GM12878 (cell line): ENCODE measurements at regions not wholly inside any gene's neighbourhood (a gene's known extent, or its start where the extent isn't known, plus 50 kb on each side); places are given as distances from the start of the nearest gene placed in this dataset.

Experiments
- ATAC-seq: fragments of 200-7000 bp; cut with Tn5 transposase; 3 replicates; pipeline ENCODE4 v1.9.1; 2020; ENCODE audit warnings: mild to moderate bottlenecking, moderate library complexity
- BruUV-seq: library from RNA; stranded (reverse); fragments of 400-500 nt; replicated peaks from 2 replicates; lab custom pipeline; 2021; lab: Mats Ljungman, UMichigan
- CTCF ChIA-PET: fragments of 300-600 bp; sonication (Branson Sonifier 250); formaldehyde crosslinking; extraction: SDS; loops from one replicate; lab custom pipeline; 2021; ENCODE audit warnings: inconsistent platforms; lab: Yijun Ruan, JAX
- POLR2A ChIA-PET: fragments of 350-600 bp; formaldehyde crosslinking; extraction: SDS; loops from one replicate; lab custom pipeline; 2021; ENCODE audit warnings: inconsistent platforms; lab: Charles Lee
- RAD21 ChIA-PET: fragments of 300-600 bp; sonication (Branson Sonifier 250); formaldehyde crosslinking; loops from one replicate; lab custom pipeline; 2023; ENCODE audit warnings: antibody characterized with exemption; ENCODE audit not compliant: unreplicated experiment; lab: Charles Lee
- SMC1A ChIA-PET: fragments of 300-600 bp; sonication (Branson Sonifier 250); formaldehyde crosslinking; loops from one replicate; lab custom pipeline; 2023; ENCODE audit not compliant: unreplicated experiment, uncharacterized antibody; lab: Charles Lee
- DNase-seq: peaks from one replicate; pipeline ENCODE4 v3.0.0-alpha.2; 2011; ENCODE audit warnings: low read depth, low spot score
- FAIRE-seq: peaks from 3 replicates; lab custom pipeline; 2011; peaks lifted over from hg19 to GRCh38; lab: Jason Lieb, UNC
- H2AFZ ChIP-seq: 2 replicates; pipeline ENCODE4 v1.6.0; 2011; ENCODE audit warnings: low read depth, low read length, control low read depth; ENCODE audit not compliant: control insufficient read depth
- H3K27ac ChIP-seq: 2 replicates; pipeline ENCODE4 v1.5.1; 2011; ENCODE audit warnings: control low read depth; ENCODE audit not compliant: control insufficient read depth, insufficient read depth
- H3K27me3 ChIP-seq, 2 experiments: replicated peaks in 1 of 2; 2 replicates each; pipeline versions ENCODE4 v1.6.0 to v1.6.1; 2011; ENCODE audit warnings: low read length in 1 of 2; ENCODE audit not compliant: control insufficient read depth in 2 of 2, insufficient read depth in 2 of 2
- H3K36me3 ChIP-seq, 2 experiments: 2 replicates each; pipeline ENCODE4 v1.5.1; 2011; ENCODE audit warnings: low read length in 1 of 2; ENCODE audit not compliant: control insufficient read depth in 2 of 2, insufficient read depth in 2 of 2
- H3K4me1 ChIP-seq: 2 replicates; pipeline ENCODE4 v1.6.1; 2011; ENCODE audit warnings: mild to moderate bottlenecking, low read length, moderate library complexity, mixed read lengths; ENCODE audit not compliant: control insufficient read depth, insufficient read depth
- H3K4me2 ChIP-seq: 2 replicates; pipeline ENCODE4 v1.6.0; 2011; ENCODE audit warnings: control low read depth; ENCODE audit not compliant: control insufficient read depth, insufficient read depth
- H3K4me3 ChIP-seq: fragments of 200-600 bp; sonication (generic); 2 replicates; pipeline ENCODE4 v1.5.1; 2016
- H3K79me2 ChIP-seq: 2 replicates; pipeline ENCODE4 v1.6.0; 2011; ENCODE audit warnings: low read length; ENCODE audit not compliant: control insufficient read depth, insufficient read depth
- H3K9ac ChIP-seq: 2 replicates; pipeline ENCODE4 v1.8.0; 2011; ENCODE audit warnings: low read length, control low read depth, mixed read lengths; ENCODE audit not compliant: control insufficient read depth, insufficient read depth
- H3K9me3 ChIP-seq: replicated peaks from 3 replicates; pipeline ENCODE4 v1.5.1; 2011; ENCODE audit warnings: mild to moderate bottlenecking, low read length; ENCODE audit not compliant: control insufficient read depth, insufficient read depth
- H4K20me1 ChIP-seq: 2 replicates; pipeline ENCODE4 v1.6.0; 2011; ENCODE audit not compliant: control insufficient read depth, insufficient read depth
- CHD2 ChIP-seq: IDR thresholded peaks from 2 replicates; pipeline ENCODE4 v1.6.1; 2011; ENCODE audit warnings: low read depth, low read length, improper control_type of control experiment, borderline replicate concordance
- FOXM1 ChIP-seq: IDR thresholded peaks from 2 replicates; pipeline ENCODE4 v1.6.1; 2012; ENCODE audit warnings: low read depth, mild to moderate bottlenecking, inconsistent platforms, low read length, moderate library complexity
- MEF2B ChIP-seq: fragments of 450-650 bp; IDR thresholded peaks from 2 replicates; pipeline ENCODE4 v1.6.1; 2018; ENCODE audit warnings: mild to moderate bottlenecking, moderate library complexity; ENCODE audit not compliant: partially characterized antibody, poor library complexity, severe bottlenecking
- MYB ChIP-seq: fragments of 150-350 bp; IDR thresholded peaks from 2 replicates; pipeline ENCODE4 v1.6.1; 2014; ENCODE audit warnings: mild to moderate bottlenecking, low read depth, low read length, borderline replicate concordance
- MYC ChIP-seq: IDR thresholded peaks from 2 replicates; pipeline ENCODE4 v1.6.1; 2011; ENCODE audit warnings: mild to moderate bottlenecking, low read length, moderate library complexity, inconsistent platforms; ENCODE audit not compliant: insufficient read depth, insufficient replicate concordance, insufficient read length, severe bottlenecking
- NFYA ChIP-seq: IDR thresholded peaks from 2 replicates; pipeline ENCODE4 v1.6.1; 2011; ENCODE audit warnings: low read depth, mild to moderate bottlenecking, low read length, improper control_type of control experiment, borderline replicate concordance
- NR2F1 ChIP-seq: fragments of 450-650 bp; conservative IDR thresholded peaks from 2 replicates; pipeline ENCODE4 v1.6.1; 2017; ENCODE audit warnings: mild to moderate bottlenecking
- SMAD5 ChIP-seq: IDR thresholded peaks from 2 replicates; pipeline ENCODE4 v1.6.1; 2016; ENCODE audit warnings: antibody characterized with exemption, low read depth
- SRF ChIP-seq, 2 experiments: IDR thresholded peaks; 2 replicates each; pipeline ENCODE4 v1.6.1; 2011; ENCODE audit warnings: low read depth in 2 of 2, low read length in 2 of 2, mild to moderate bottlenecking in 1 of 2, moderate library complexity in 1 of 2
- ZNF622 ChIP-seq: fragments of 450-650 bp; IDR thresholded peaks from 2 replicates; pipeline ENCODE4 v1.6.1; 2017; ENCODE audit warnings: mild to moderate bottlenecking, inconsistent platforms
- WGBS: methylation state at CpG from one replicate; pipeline ENCODE4 v1.1.6; 2016; ENCODE audit warnings: low lambda C conversion rate; ENCODE audit not compliant: insufficient replicate concordance, insufficient coverage; ENCODE audit errors: missing lambda C conversion rate; 5-methylcytosine and 5-hydroxymethylcytosine counted together
- in situ Hi-C: fragments of 300-500 bp; cut with MboI; formaldehyde crosslinking; loops from 9 replicates; pipeline ENCODE4 v1.14.3; 2018; ENCODE audit warnings: mixed read lengths
- intact Hi-C: fragments of 100-400 bp; cut with micrococcal nuclease; formaldehyde crosslinking; loops from one replicate; pipeline ENCODE4 v1.14.2; 2022; ENCODE audit not compliant: unreplicated experiment
- TF ChIP-seq, protein P1 (sequence below): fragments of 450-650 bp; formaldehyde crosslinking; IDR thresholded peaks from 2 replicates; pipeline ENCODE4 v1.4.0; 2020; ENCODE audit warnings: mild to moderate bottlenecking, moderate library complexity
- TF ChIP-seq, protein P2 (sequence below): IDR thresholded peaks from 2 replicates; pipeline ENCODE4 v1.6.1; 2011; ENCODE audit warnings: mild to moderate bottlenecking, low read depth, low read length, moderate library complexity; ENCODE audit not compliant: insufficient replicate concordance
- TF ChIP-seq, protein P3 (sequence below): fragments of 450-650 bp; formaldehyde crosslinking; IDR thresholded peaks from 2 replicates; pipeline ENCODE4 v1.4.0; 2022; ENCODE audit warnings: mild to moderate bottlenecking, moderate library complexity
- TF ChIP-seq, protein P4 (sequence below): fragments of 450-650 bp; IDR thresholded peaks from 2 replicates; pipeline ENCODE4 v1.6.1; 2016; ENCODE audit warnings: mild to moderate bottlenecking

DNA sequence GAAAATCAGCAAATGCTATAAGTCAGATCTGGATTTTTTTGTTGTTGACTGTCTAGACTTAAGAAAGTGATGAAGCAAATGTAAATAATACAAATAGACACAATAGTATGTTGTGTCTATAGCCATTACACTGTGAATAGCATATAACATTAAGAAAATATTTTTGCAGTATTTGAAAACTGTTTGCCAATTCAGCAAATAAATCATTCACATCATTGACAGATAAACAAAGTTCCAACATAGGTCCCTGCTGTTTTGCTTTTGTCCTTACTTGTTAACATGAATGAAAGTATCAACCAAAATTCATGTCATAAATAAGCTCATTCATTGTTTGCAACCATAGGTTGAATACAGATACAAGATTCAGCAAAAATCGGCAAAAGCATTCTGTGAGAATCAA, 200.5 kb downstream of the KIF20B start (continued):
- TF ChIP-seq, protein P1, sequence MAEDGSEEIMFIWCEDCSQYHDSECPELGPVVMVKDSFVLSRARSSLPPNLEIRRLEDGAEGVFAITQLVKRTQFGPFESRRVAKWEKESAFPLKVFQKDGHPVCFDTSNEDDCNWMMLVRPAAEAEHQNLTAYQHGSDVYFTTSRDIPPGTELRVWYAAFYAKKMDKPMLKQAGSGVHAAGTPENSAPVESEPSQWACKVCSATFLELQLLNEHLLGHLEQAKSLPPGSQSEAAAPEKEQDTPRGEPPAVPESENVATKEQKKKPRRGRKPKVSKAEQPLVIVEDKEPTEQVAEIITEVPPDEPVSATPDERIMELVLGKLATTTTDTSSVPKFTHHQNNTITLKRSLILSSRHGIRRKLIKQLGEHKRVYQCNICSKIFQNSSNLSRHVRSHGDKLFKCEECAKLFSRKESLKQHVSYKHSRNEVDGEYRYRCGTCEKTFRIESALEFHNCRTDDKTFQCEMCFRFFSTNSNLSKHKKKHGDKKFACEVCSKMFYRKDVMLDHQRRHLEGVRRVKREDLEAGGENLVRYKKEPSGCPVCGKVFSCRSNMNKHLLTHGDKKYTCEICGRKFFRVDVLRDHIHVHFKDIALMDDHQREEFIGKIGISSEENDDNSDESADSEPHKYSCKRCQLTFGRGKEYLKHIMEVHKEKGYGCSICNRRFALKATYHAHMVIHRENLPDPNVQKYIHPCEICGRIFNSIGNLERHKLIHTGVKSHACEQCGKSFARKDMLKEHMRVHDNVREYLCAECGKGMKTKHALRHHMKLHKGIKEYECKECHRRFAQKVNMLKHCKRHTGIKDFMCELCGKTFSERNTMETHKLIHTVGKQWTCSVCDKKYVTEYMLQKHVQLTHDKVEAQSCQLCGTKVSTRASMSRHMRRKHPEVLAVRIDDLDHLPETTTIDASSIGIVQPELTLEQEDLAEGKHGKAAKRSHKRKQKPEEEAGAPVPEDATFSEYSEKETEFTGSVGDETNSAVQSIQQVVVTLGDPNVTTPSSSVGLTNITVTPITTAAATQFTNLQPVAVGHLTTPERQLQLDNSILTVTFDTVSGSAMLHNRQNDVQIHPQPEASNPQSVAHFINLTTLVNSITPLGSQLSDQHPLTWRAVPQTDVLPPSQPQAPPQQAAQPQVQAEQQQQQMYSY (CRISPR knock-in tag) = no peak
- no peak for TF ChIP-seq FOXM1
- TF ChIP-seq ZNF622 = no peak
- TF ChIP-seq NR2F1 = no peak
- TF ChIP-seq, protein P2, sequence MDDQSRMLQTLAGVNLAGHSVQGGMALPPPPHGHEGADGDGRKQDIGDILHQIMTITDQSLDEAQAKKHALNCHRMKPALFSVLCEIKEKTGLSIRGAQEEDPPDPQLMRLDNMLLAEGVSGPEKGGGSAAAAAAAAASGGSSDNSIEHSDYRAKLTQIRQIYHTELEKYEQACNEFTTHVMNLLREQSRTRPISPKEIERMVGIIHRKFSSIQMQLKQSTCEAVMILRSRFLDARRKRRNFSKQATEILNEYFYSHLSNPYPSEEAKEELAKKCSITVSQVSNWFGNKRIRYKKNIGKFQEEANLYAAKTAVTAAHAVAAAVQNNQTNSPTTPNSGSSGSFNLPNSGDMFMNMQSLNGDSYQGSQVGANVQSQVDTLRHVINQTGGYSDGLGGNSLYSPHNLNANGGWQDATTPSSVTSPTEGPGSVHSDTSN = no peak
- TF ChIP-seq MYB = no peak

DNA sequence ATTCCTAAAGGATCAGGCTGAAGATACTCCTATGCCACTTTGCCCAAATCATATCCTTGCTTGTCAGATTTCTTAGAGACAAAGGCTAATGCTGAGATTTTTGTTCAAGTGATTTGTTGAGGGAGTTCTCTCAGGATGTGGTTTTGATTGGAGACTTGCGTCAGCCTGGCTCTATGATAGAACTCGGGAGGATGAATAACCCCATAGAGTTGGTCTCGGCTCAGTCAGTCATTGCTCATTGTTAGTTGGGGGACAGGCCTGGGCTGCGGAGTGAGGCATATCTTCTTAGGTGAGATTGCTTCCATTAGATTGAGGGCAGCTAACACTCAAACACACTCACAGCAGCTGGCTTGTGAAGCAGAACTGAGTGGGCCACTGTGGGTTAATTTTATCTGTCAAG, 203.4 kb downstream of the KIF20B start:
- no peaks in the 10 kb centered on the region for H3K9me3 ChIP-seq
- H3K4me1 ChIP-seq = no peaks in the 10 kb centered on the region
- ChIA-PET POLR2A (interaction anchor here (0.9 kb wide), 1 partner anchor 44 kb away, joined by 6 read pairs; no protein-coding TSS in a partner anchor), CTCF (no interaction called here), RAD21 (no interaction called here), SMC1A (no interaction called here)
- H3K9ac ChIP-seq = no peak overlapping the region
- H3K4me2 ChIP-seq = no peak overlapping the region
- no peak overlapping the region for H3K4me3 ChIP-seq
- FAIRE-seq (no peak), DNase-seq (no peak), ATAC-seq (no peak)
- 16% methylated on average over 4 of the region's 4 CpGs for WGBS
- in situ Hi-C loops = no loop called here
- intact Hi-C loops = no loop called here
- H3K27ac ChIP-seq = no peak overlapping the region
- H4K20me1 ChIP-seq = no peaks in the 10 kb centered on the region
- no TSS peak for BruUV-seq
- H3K79me2 ChIP-seq = no peaks in the 10 kb centered on the region
- H3K36me3 ChIP-seq = no peaks in the 10 kb centered on the region
- H3K27me3 ChIP-seq = no peaks in the 10 kb centered on the region
- no peak overlapping the region for H2AFZ ChIP-seq
- TF ChIP-seq SMAD5 = no peak
- no peak for TF ChIP-seq SRF (IDR thresholded peaks at IDR 0.05; ENCODE audit: low read depth in 2 of 2, low read length in 2 of 2)
- TF ChIP-seq, protein P3, sequence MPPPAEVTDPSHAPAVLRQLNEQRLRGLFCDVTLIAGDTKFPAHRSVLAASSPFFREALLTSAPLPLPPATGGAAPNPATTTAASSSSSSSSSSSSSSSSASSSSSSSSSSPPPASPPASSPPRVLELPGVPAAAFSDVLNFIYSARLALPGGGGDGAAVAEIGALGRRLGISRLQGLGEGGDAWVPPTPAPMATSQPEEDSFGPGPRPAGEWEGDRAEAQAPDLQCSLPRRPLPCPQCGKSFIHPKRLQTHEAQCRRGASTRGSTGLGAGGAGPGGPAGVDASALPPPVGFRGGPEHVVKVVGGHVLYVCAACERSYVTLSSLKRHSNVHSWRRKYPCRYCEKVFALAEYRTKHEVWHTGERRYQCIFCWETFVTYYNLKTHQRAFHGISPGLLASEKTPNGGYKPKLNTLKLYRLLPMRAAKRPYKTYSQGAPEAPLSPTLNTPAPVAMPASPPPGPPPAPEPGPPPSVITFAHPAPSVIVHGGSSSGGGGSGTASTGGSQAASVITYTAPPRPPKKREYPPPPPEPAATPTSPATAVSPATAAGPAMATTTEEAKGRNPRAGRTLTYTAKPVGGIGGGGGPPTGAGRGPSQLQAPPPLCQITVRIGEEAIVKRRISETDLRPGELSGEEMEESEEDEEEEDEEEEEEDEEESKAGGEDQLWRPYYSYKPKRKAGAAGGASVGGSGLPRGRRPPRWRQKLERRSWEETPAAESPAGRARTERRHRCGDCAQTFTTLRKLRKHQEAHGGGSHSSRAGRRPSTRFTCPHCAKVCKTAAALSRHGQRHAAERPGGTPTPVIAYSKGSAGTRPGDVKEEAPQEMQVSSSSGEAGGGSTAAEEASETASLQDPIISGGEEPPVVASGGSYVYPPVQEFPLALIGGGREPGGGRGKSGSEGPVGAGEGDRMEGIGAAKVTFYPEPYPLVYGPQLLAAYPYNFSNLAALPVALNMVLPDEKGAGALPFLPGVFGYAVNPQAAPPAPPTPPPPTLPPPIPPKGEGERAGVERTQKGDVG (CRISPR knock-in tag) = no peak
- no peak for TF ChIP-seq MEF2B
- TF ChIP-seq CHD2 = no peak
- no peak for TF ChIP-seq NFYA
- TF ChIP-seq MYC = no peak
- TF ChIP-seq, protein P4, sequence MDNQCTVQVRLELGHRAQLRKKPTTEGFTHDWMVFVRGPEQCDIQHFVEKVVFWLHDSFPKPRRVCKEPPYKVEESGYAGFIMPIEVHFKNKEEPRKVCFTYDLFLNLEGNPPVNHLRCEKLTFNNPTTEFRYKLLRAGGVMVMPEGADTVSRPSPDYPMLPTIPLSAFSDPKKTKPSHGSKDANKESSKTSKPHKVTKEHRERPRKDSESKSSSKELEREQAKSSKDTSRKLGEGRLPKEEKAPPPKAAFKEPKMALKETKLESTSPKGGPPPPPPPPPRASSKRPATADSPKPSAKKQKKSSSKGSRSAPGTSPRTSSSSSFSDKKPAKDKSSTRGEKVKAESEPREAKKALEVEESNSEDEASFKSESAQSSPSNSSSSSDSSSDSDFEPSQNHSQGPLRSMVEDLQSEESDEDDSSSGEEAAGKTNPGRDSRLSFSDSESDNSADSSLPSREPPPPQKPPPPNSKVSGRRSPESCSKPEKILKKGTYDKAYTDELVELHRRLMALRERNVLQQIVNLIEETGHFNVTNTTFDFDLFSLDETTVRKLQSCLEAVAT = no peak
